Activated B cell treated with CpG ODN at 0.5 μM for 24 hours (primary cell): ENCODE measurements at regions not wholly inside any gene's neighbourhood (a gene's known extent, or its start where the extent isn't known, plus 50 kb on each side); places are given as distances from the start of the nearest gene placed in this dataset.
"Not testable (repeated sequence)": the region's sequence is repeated elsewhere in the genome, so short reads cannot be mapped to it uniquely, and the experiment has no call there.

Experiments used
- ATAC-seq: fragments of 200-7000 bp; cut with Tn5 transposase; one replicate; pipeline ENCODE4 v1.10.0; 2021; ENCODE audit warnings: low read depth, mild to moderate bottlenecking, moderate library complexity
- CTCF ChIA-PET: fragments of 350-600 bp; sonication (Branson Sonifier 250); formaldehyde crosslinking; loops from one replicate; lab custom pipeline; 2021; ENCODE audit warnings: antibody characterized with exemption; lab: Charles Lee
- POLR2A ChIA-PET: fragments of 350-600 bp; sonication (Branson Sonifier 250); formaldehyde crosslinking; loops from one replicate; lab custom pipeline; 2021; ENCODE audit warnings: antibody characterized with exemption; lab: Charles Lee
- DNase-seq: peaks from one replicate; pipeline ENCODE4 v3.0.0; 2022
- H3K27ac Mint-ChIP-seq: one replicate; pipeline ENCODE4 v1.8.0; 2020; ENCODE audit warnings: mixed read lengths
- H3K27me3 Mint-ChIP-seq: one replicate; pipeline ENCODE4 v1.8.0; 2021; ENCODE audit warnings: mixed read lengths
- H3K36me3 Mint-ChIP-seq: one replicate; pipeline ENCODE4 v1.8.0; 2021; ENCODE audit warnings: low read depth, mixed read lengths
- H3K4me1 Mint-ChIP-seq: one replicate; pipeline ENCODE4 v1.8.0; 2021; ENCODE audit warnings: mixed read lengths
- H3K4me3 Mint-ChIP-seq: one replicate; pipeline ENCODE4 v1.8.0; 2020; ENCODE audit warnings: mild to moderate bottlenecking, mixed read lengths
- H3K9me3 Mint-ChIP-seq: one replicate; pipeline ENCODE4 v1.8.0; 2020; ENCODE audit warnings: mixed read lengths
- CTCF ChIP-seq: fragments of 200-600 bp; IDR thresholded peaks from one replicate; pipeline ENCODE4 v1.8.0; 2022; ENCODE audit warnings: antibody characterized with exemption, mild to moderate bottlenecking
- intact Hi-C: fragments of 100-400 bp; cut with micrococcal nuclease; formaldehyde crosslinking; loops from one replicate; pipeline ENCODE4 v1.15.1; 2024

- no peak for ATAC-seq
- DNase-seq: no peak
- CTCF ChIA-PET: no interaction called here
- H3K27me3 Mint-ChIP-seq: peaks cover 1% of the 10 kb centered on the region
- peaks cover 3% of the 10 kb centered on the region for H3K9me3 Mint-ChIP-seq
- no peak overlapping the region for H3K4me3 Mint-ChIP-seq
- TF ChIP-seq CTCF: no peak
- POLR2A ChIA-PET: no interaction called here
- H3K36me3 Mint-ChIP-seq: no peaks in the 10 kb centered on the region
- no peak overlapping the region for H3K27ac Mint-ChIP-seq
- peaks cover 11% of the 10 kb centered on the region for H3K4me1 Mint-ChIP-seq
- intact Hi-C loops: no loop called here
Observed at GRCh38 chr12:59491877-59492276, 104.0 kb upstream of the SLC16A7 start.

GRCh38 chr12:59486827-59487226, 109.0 kb upstream of the SLC16A7 start:
- no peak for TF ChIP-seq CTCF
- DNase-seq (no peak), ATAC-seq (no peak)
- H3K4me1 Mint-ChIP-seq: peaks cover 27% of the 10 kb centered on the region
- ChIA-PET POLR2A (no interaction called here), CTCF (no interaction called here)
- intact Hi-C loops: no loop called here
- H3K27ac Mint-ChIP-seq: no peak overlapping the region
- H3K4me3 Mint-ChIP-seq: no peak overlapping the region
- H3K36me3 Mint-ChIP-seq: no peaks in the 10 kb centered on the region
- H3K9me3 Mint-ChIP-seq: peaks cover 6% of the 10 kb centered on the region
- peaks cover 1% of the 10 kb centered on the region for H3K27me3 Mint-ChIP-seq

- Mint-ChIP-seq H3K4me1 (peaks cover 27% of the 10 kb centered on the region), H3K4me3 (no peak overlapping the region), H3K27me3 (peaks cover 1% of the 10 kb centered on the region), H3K9me3 (peaks cover 6% of the 10 kb centered on the region), H3K36me3 (no peaks in the 10 kb centered on the region), H3K27ac (no peak overlapping the region)
- intact Hi-C loops: loop anchor here (1.0 to 5.0 kb wide), 2 partner anchors 12 to 113 kb away; partner anchors contain the start of gene SLC16A7
- POLR2A ChIA-PET: interaction anchor here (1.5 kb wide), 1 partner anchor 12 kb away, joined by 6 read pairs; no protein-coding TSS in a partner anchor
- no peak for DNase-seq
- CTCF ChIA-PET: no interaction called here
- no peak for ATAC-seq
- TF ChIP-seq CTCF: no peak
Observed at GRCh38 chr12:59484575-59484974, 111.3 kb upstream of the SLC16A7 start.

GRCh38 chr12:59474236-59474635, 121.6 kb upstream of the SLC16A7 start:
- intact Hi-C loops, ATAC-seq: not testable (repeated sequence)
- H3K4me1 Mint-ChIP-seq: peaks cover 17% of the 10 kb centered on the region

GRCh38 chr12:59472273-59472672, 123.6 kb upstream of the SLC16A7 start:
- no peak for DNase-seq
- TF ChIP-seq CTCF: no peak
- Mint-ChIP-seq H3K27ac (no peak overlapping the region), H3K4me1 (peaks cover 17% of the 10 kb centered on the region), H3K4me3 (no peak overlapping the region), H3K27me3 (no peaks in the 10 kb centered on the region), H3K9me3 (peaks cover 8% of the 10 kb centered on the region), H3K36me3 (no peaks in the 10 kb centered on the region)
- CTCF ChIA-PET: no interaction called here
- intact Hi-C loops: loop anchor here (1.0 kb wide), 1 partner anchor 12 kb away; no protein-coding TSS in a partner anchor
- POLR2A ChIA-PET: interaction anchor here (1.2 to 1.7 kb wide), 2 partner anchors 12 to 124 kb away, joined by 5 to 6 read pairs; partner anchors contain the start of gene SLC16A7
- ATAC-seq: peak; percentile 71

More at GRCh38 chr12:59474236-59474635, 121.6 kb upstream of the SLC16A7 start:
- H3K4me3 Mint-ChIP-seq, H3K9me3 Mint-ChIP-seq, CTCF ChIA-PET, H3K27ac Mint-ChIP-seq, POLR2A ChIA-PET, H3K27me3 Mint-ChIP-seq, DNase-seq, H3K36me3 Mint-ChIP-seq: not testable (repeated sequence)
